GM18511 (cell line): ENCODE measurements at regions not wholly inside any gene's neighbourhood (a gene's known extent, or its start where the extent isn't known, plus 50 kb on each side); places are given as distances from the start of the nearest gene placed in this dataset.
"Not testable (repeated sequence)": the region's sequence is repeated elsewhere in the genome, so short reads cannot be mapped to it uniquely, and the experiment has no call there.

ENCODE experiments used
- ATAC-seq: cut with Tn5 transposase; IDR thresholded peaks from one replicate; pipeline ENCODE4 v1.9.1; 2021; ENCODE audit warnings: mild to moderate bottlenecking, moderate library complexity; ENCODE audit not compliant: unreplicated experiment

DNA sequence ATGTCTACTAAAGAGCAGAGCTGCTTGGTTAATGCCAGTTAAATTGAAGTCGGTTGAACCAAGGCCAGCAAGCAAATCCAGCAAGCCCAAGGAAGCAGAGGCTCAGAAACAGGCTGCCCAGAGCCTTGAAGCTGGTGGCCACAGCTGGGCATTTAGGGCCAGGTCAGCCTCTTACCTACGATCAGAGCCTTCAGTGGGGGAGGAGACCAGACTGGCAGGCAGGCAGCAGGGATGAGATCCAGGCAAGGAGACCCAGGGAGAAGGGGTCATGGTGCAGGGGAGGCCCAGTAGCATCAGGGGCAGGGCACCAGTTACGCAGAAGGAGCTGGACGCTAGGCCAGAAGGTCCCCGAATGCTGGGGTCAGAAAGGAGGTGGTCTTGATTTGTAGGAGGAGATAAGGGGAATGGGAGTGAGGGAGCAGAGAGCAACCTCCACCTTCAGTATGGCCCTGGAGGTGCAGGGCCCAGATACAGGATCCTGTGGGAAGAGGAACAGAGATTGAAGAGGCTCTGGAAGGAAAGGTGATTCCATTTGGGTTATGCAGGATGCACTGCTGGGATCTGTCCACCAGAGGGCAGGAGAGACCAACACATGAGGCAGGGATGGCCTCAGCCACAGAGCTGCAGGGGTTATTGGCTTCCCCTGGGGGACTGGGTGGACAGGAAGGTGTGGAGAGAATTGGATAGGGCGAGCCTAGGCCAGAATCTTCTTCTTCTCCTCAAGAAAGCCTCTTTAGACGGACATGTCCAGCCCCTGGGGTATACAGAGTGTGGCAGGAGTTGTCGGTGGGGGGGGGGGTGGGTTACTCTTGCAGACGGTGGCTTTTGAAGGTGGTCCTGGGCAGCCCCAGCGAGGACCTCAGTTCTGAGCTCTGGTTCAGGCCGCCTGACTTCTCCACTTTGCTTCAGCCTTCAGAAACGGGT, 132.6 kb upstream of the PODXL start:
- ATAC-seq = peak; percentile 67

DNA sequence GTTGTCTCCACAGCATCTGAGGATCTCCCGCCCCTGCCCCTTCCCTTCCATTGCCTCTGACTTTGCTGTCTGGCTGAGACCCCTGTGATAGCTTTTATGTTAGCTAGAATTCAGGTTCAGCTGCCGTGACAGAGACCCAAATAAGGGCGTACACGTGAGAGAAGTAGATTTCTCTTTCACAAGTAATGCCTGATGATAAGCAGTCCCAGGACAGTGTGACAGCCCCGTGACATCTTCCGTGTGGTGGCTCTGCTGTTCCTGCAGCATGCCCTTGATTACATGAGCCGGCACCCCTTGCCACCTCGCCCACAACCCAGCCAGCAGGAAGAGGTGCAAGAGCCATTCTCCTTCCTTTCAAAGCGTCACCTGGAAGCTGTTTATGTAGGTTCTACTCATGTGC, 130.9 kb upstream of the PODXL start:
- ATAC-seq = no peak

DNA sequence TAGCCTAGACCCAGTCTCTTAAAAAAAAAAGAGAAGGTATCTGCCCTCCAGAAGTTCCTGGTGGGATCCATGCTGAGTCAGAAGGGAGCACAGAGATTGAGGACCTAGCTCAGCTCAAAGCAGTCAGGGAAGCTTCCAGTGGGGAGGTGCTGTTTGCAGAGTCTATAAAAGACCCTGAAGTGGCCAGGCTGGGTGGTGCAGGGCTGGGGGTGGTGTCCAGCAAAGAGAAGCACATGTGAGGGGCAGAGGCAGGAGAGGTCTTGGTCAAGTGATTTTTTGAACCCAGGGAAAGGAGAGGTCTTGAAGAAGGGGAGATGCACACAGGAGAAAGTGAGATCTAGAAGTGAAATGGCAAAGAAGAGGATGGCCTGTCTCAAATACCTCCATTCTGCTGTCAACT, 130.4 kb upstream of the PODXL start:
- ATAC-seq = no peak

DNA sequence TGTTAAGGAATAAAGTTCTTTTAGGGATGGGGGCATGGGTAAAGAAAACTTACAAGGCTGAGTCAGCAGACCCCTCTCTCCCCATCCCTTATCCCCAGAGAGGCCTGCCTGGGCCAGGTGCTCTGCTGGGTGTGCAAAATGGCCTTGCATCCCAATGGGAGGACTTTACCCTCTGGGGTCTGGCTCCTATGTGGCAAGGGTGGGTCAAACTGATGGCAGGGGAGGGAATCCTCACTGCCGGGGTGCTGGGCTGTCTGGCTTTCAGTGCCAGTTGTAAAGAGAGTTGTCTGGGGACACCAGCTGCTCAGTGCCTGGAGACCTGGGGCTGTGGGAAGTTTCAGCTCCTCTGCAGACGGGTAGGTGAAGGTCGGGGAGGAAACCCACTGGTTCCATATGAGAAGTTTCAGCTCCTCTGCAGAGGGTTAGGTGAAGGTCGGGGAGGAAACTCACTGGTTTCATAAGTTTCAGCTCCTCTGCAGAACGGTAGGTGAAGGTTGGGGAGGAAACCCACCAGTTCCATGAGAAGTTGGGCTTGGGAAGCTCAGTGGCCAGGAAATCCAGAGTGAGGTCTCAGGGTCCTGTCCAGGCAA, 127.2 kb upstream of the PODXL start:
- peak; percentile 75 for ATAC-seq

DNA sequence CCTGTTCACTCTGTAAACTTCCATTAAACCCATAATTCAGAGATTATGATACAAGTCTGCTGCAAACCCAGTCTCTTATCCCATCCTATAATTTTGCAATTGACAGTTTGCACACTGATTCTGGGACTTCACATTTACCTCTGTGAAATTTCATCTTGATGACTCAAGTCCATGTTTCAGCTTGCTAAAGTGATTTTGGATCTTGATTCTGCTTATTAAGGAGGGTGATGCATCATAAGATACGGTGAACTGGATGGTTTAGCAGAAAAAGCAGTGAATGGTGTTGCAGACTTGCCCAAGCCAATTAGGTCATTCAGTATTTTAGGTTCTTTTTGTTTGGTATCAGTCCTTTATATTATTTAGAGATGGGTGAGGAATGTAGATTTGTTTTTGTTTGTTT, 125.5 kb upstream of the PODXL start:
- ATAC-seq = no peak

DNA sequence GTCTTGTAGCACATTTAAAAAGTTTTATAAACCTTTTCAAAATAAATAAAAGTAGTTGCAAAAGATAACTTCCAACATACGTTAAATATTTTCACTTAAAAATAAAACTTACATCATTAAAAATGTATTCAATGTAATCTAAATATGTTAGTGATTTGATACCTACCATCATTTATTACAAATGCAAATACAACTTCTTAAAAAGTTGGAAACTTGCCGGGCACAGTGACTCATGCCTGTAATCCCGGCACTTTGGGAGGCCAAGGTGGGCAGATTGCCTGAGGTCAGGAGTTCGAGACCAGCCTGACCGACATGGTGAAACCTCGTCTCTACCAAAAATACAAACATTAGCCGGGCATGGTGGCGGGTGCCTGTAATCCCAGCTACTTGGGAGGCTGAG, 122.6 kb upstream of the PODXL start:
- ATAC-seq = not testable (repeated sequence)

DNA sequence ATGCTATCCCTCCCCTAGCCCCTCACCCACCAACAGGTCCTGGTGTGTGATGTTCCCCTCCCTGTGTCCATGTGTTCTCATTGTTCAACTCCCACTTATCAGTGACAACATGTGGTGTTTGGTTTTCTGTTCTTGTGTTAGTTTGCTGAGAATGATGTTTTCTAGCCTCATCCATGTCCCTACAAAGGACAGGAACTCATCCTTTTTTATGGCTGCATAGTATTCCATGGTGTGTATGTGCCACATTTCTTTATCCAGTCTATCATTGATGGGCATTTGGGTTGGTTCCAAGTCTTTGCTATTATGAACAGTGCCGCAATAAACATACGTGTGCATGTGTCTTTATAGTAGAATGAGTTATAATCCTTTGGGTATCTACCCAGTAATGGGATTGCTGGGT, 120.4 kb upstream of the PODXL start:
- not testable (repeated sequence) for ATAC-seq

DNA sequence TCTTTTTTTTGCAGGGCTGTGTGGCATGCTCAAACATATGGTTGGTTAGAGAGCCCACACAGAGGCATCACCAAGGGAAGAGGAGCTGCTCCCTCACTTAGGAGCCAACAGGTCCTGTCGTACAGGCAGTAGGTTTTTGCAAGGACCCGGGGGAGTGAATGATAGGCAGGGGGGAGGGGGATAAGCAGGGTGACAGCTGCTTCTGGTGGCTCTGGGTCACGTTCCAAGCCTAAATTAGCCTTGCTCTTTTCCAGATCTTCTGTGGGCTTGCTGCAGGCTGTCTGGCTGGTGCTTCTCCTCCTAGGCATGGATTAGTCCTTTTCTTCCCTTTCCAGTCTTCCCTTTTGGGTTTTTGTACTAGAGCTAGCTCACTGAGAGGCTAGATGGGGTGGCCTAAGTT, 117.7 kb upstream of the PODXL start:
- ATAC-seq = no peak

DNA sequence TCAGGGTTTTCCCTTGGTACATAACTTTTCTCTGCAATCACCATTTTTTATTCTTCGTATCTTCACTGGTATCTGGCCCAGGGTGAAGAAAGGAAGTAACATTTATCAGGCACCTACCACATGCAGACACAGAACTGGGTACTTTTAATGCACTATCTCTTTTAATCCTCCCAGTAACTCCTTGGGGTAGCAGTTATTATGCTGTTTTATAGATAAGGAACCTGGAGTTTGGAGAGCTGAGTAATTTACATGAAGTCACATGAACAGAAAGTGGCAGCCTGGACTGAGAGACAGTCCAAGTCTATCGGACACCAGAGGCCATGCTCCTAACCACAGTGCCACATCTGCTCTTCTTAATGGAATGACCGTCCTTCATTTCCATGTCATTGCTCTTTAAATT, 117.1 kb upstream of the PODXL start:
- no peak for ATAC-seq

DNA sequence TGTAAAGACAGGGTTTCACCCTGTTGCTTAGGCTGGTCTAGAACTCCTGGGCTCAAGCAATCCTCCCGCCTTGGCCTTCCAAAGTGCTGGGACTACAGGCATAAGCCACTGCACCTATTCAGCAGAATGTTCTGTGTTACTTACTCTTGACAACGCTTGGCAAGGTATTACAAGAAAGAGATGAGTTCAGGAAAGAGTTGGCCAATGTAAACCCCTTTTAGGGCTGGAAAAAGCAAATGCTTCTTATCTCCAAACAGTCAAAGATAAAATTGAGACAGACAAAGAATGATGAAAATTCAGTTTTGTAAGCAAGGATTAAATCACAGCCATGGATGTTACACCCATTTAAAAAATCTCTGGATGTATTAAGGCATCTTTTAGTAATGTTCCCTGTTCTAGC, 114.0 kb upstream of the PODXL start:
- no peak for ATAC-seq

DNA sequence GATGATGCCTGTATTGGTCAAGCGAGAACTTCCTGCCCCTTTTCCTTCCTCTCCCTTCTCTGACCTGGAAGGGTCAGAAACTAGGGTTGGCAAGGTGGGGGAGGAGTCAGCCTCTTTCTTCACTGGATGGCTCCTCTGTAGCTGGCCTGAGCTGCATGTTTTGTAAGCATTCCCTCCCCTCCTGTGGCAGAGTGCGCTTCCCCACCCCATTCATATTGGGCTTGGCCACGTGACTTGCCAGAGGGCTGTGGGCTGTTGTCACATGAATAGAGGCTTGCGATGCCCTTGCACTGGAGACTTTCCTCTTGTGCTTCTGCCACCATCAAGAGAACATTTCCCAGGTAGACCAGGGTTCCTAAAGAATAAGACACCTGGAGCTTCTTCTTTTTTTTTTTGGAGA, 111.3 kb upstream of the PODXL start:
- ATAC-seq = no peak

DNA sequence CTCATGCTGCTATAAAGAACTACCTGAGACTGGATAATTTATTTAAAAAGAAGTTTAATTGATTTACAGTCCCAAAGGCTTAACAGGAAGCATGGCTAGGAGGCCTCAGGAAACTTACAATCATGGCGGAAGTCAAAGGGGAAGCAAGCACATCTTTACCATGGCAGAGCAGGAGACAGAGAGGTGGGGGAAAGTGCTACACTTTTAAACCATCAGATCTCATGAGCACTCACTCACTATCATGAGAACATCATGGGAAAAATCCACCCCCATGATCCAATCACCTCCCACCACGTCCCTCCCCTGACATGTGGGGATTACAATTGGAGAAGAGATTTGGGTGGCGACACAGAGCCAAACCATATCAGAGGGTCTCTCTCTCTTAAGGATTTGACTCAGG, 108.6 kb upstream of the PODXL start:
- ATAC-seq = no peak

DNA sequence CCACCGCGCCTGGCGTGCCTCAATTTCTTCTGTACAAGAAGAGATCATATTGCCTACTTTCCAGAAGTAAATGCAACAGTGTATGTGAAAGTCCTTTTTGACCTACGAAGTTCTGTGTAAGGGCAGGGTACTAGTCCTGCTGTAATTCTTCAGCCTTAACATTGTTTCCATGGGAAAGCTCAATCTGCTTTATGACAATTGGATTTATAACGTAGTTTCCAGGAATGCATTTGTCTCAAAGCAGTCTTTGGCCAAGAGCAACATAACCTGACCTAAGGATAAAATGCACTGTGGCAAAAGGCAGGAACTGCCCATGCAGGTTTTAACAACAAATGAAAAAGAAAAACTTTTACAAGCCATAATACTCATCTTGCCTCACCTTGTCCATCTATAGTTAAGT, 108.1 kb upstream of the PODXL start:
- ATAC-seq = no peak

DNA sequence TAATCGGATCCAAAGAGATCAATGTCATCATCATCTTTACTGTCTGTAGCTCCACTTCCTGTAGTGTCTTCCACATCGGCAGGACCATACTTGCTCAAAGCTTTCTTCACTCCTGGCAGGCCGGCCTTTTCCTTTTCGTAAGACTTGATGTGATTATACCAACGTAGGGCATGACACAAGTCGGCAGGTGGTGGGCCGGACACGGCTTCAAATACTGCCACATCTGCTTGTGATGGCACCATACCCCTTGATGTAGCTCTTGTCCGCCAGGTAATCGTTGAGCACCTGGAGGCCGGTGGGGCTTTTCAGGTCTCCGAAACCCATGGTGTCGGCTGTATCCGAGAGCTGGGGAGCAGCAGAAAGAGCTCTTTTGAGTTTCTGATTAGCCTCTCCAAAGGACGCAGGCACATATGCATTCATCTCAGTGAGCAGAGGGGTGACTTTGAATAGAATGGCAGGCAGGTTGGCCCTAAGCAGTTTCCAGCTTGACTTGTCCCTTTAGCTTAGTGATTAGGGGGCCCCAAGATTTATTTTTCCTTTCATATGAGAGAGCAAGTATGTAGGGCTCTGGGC, 106.0 kb upstream of the PODXL start:
- not testable (repeated sequence) for ATAC-seq

DNA sequence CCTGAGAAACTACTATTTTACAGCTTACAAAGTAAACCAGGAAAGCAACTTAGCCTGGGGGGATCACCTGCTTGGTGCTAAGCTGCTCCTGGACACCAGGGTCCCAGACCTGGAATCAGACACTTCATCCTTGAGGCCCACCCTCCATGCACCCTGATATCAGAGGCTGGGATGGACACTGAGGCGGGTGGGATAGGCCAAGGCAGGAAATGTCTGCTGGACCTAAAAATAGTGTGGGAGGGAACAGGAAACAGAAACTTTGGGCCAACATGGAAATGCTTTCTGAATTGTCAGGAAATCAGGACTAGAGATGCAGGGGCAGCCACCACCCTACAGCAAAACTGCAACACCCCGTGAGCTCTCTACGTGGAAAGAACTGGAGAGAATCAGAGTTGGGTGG, 101.5 kb upstream of the PODXL start:
- no peak for ATAC-seq

DNA sequence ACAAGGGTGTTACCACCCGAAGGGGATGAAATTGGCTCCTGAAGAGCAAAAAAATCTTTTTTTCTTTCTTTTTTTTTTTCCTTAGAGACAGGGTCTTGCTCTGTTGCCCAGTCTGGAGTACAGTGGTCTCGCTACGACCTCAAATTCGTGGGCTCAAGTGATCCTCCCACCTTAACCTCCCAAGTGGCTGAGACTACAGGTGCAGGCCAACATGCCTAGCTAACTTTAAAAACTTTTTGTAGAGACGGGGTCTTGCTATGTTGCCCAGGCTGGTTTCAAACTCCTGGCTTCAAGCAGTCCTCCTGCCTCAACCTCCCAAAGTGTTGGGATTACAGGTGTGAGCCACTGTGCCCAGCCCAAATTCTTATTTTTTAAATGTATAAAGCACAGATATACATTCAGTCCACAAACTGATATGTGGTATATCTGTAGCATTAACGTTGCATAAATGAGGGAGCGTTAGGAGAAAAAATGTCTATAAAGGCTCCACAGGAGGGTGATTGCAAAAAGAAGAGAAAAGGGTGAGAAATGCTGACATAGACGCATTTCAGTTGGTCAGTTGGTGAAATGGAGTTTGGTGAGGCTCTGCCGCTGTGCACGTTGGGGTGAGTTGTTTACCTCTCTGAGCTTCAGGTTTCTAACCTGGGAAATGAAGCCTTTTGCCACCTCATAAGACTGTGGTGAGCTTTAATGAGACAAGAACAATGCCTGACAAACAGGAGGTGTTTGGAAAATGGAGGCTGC, 100.7 kb upstream of the PODXL start:
- ATAC-seq = no peak

DNA sequence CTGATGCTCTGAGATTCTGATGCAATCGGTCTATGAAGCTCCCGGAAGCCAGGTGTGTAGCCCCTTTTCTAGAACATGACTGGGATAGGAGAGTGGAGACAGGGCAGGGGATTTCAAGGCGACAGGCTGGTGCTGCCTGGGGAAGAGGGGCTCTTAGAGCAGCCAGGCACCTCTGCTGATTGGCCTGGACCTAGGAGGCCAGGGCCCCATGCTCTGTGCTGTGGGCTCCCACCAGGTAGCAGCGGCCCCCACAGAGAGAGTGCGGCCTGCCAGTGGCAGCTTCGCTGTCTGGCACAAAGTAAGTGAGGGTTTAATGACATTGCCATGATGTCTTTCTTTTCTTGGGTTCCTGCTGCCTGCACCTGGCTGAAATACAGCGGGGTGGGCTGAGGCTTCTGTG, 99.4 kb upstream of the PODXL start:
- no peak for ATAC-seq

DNA sequence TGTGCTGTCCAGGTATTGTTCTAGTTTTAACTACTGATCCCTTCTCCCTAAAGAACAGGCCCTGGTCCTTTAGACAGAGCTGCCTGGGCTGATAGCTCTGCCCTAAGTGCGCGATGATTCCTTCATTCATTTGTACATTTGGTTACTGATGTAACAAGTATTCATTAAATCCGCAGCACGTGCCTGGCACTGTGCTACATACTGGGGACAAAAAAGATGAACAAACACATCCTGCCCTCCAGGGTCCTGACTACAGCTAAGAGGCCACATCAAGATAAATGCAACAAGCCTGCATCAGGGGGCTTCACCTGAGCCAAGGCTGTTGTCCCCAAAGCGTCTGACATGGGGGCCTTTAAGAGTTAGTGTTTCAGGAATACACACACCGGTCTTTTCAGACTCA, 99.0 kb upstream of the PODXL start:
- no peak for ATAC-seq

DNA sequence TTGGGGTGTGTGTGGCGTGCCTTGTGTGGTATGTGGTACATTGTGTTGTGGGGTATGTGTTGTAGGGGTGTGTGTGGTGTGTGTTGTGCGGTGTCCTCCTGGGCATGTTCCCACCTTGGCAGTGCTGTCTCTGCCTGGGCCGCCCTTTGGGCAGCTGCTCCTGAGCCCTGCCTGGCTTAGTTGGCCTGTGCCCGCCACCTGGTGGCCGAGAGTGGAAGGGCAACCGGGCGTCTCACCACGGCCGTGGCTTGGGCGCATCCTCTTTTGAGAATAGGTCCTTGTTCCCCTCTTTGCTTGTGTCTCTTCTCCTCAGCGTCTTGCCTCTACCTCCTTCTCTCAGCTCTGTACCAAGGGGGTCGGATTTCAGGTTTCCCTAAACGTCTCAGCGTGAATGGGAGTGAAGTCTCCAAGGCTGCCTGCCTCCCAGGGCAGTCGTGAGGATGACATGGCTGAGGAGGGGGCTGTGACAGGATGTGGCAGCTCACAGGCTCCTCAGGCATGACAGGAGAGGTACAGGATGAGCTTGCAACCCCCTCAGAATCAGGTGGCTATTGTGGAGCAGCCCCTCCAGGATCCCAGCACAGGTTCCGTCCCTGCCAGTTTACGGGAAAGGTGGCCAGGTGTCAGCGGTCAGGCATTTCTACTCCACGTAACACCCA, 98.4 kb upstream of the PODXL start:
- ATAC-seq = peak; percentile 86

DNA sequence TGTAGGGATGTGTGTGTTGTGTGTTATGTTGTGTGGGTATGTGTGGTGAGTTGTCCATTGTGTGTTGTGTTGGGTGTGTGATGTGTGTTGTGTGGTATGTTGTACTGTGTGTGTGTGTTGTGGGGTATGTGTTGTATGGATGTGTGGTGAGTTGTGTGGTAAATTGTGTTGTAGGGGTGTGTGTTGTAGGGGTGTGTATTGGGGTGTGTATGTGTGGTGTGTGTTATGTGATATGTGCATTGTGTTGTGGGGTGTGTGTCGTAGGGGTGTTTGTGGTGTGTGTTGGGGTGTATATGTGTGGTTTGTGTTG, 97.8 kb upstream of the PODXL start:
- no peak for ATAC-seq
